ENCODE measurements at regions not wholly inside any gene's neighbourhood (a gene's known extent, or its start where the extent isn't known, plus 50 kb on each side); places are given as distances from the start of the nearest gene placed in this dataset.

- no peak overlapping the region for H3K4me2 ChIP-seq (replicated peaks; ENCODE audit: low read depth, low read length, poor library complexity, severe bottlenecking)
- peaks cover 2 to 6% (median 4%) of the 10 kb centered on the region in 3 donors for H3K9me3 ChIP-seq (ENCODE audit: control extremely low read depth in 1 of 3, control insufficient read depth in 2 of 3, insufficient read depth in 1 of 3, low read length in 2 of 3)
- Mint-ChIP-seq H3K27me3 (no peaks in the 10 kb centered on the region), H3K4me1 (no peaks in the 10 kb centered on the region), H3K4me3 (no peak overlapping the region), H3K27ac (no peak overlapping the region), H3K9me3 (ENCODE audit: insufficient read depth) (peaks cover 5% of the 10 kb centered on the region)
- no peak overlapping the region for H3K4me3 ChIP-seq (ENCODE audit: control extremely low read depth in 1 of 5, extremely low read depth in 1 of 5, insufficient read depth in 1 of 5, low read depth in 2 of 5, low read length in 4 of 5)
- no peak for ATAC-seq (ENCODE audit: low read depth)
- intact Hi-C loops (cut with micrococcal nuclease): no loop called here
- TF ChIP-seq EZH2 (IDR thresholded peaks at IDR 0.05; ENCODE audit: borderline replicate concordance, insufficient read depth, low read depth, low read length, poor library complexity, severe bottlenecking): no peak
- TF ChIP-seq, protein P1, sequence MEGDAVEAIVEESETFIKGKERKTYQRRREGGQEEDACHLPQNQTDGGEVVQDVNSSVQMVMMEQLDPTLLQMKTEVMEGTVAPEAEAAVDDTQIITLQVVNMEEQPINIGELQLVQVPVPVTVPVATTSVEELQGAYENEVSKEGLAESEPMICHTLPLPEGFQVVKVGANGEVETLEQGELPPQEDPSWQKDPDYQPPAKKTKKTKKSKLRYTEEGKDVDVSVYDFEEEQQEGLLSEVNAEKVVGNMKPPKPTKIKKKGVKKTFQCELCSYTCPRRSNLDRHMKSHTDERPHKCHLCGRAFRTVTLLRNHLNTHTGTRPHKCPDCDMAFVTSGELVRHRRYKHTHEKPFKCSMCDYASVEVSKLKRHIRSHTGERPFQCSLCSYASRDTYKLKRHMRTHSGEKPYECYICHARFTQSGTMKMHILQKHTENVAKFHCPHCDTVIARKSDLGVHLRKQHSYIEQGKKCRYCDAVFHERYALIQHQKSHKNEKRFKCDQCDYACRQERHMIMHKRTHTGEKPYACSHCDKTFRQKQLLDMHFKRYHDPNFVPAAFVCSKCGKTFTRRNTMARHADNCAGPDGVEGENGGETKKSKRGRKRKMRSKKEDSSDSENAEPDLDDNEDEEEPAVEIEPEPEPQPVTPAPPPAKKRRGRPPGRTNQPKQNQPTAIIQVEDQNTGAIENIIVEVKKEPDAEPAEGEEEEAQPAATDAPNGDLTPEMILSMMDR (IDR thresholded peaks at IDR 0.05): no peak
- no peak overlapping the region for H3K27ac ChIP-seq (ENCODE audit: low read length in 2 of 2)
- POLR2A ChIA-PET: no interaction called here
- H3K36me3 ChIP-seq (replicated peaks in 1 of 2; ENCODE audit: control extremely low read depth in 1 of 2, control insufficient read depth in 1 of 2, extremely low read depth in 1 of 2, insufficient read depth in 2 of 2, low read length in 1 of 2): no peaks in the 10 kb centered on the region
- CTCF ChIA-PET: no interaction called here
- H4K20me1 ChIP-seq (ENCODE audit: control insufficient read depth, insufficient read depth, low read length, poor library complexity, severe bottlenecking): no peaks in the 10 kb centered on the region
- H2AFZ ChIP-seq (ENCODE audit: insufficient read depth, low read depth, low read length, poor library complexity, severe bottlenecking): no peak overlapping the region
- no peaks in the 10 kb centered on the region for H3K79me2 ChIP-seq (ENCODE audit: control insufficient read depth, insufficient read depth, low read length)
- H3K27me3 ChIP-seq (replicated peaks in 1 of 4; ENCODE audit: control extremely low read depth in 1 of 4, control insufficient read depth in 3 of 4, insufficient read depth in 4 of 4, low read length in 3 of 4): no peaks in the 10 kb centered on the region
- DNase-seq: no peak
- H3K4me1 ChIP-seq (ENCODE audit: control insufficient read depth in 2 of 2, insufficient read depth in 2 of 2, low read length in 2 of 2): no peaks in the 10 kb centered on the region
- 46% methylated on average over 1 of the region's 9 CpGs for WGBS (ENCODE audit: insufficient coverage)
- H3K9ac ChIP-seq (ENCODE audit: low read length): no peak overlapping the region
Measured at GRCh38 chr3:166759736-166760513, 620.2 kb downstream of the ZBBX start.

- no peak overlapping the region for H3K4me3 Mint-ChIP-seq
- CTCF ChIA-PET: no interaction called here
- DNase-seq: no peak
Measured at GRCh38 chr3:166752214-166752613, 627.9 kb downstream of the ZBBX start.

More at GRCh38 chr3:166752214-166752613, 627.9 kb downstream of the ZBBX start:
- no peak overlapping the region for H3K27ac ChIP-seq (ENCODE audit: low read length in 2 of 2)
- H3K79me2 ChIP-seq (ENCODE audit: control insufficient read depth, insufficient read depth, low read length): no peaks in the 10 kb centered on the region
- H3K4me1 ChIP-seq (ENCODE audit: control insufficient read depth in 2 of 2, insufficient read depth in 2 of 2, low read length in 2 of 2): no peaks in the 10 kb centered on the region
- no peak overlapping the region for H2AFZ ChIP-seq (ENCODE audit: insufficient read depth, low read depth, low read length, poor library complexity, severe bottlenecking)
- Mint-ChIP-seq H3K9me3 (ENCODE audit: insufficient read depth) (peaks cover 6% of the 10 kb centered on the region), H3K27ac (no peak overlapping the region), H3K4me1 (no peaks in the 10 kb centered on the region), H3K27me3 (no peaks in the 10 kb centered on the region)
- peaks cover 0 to 5% (median 0%) of the 10 kb centered on the region in 3 donors for H3K9me3 ChIP-seq (ENCODE audit: control extremely low read depth in 1 of 3, control insufficient read depth in 2 of 3, insufficient read depth in 1 of 3, low read length in 2 of 3)
- no peak overlapping the region for H3K4me3 ChIP-seq (ENCODE audit: control extremely low read depth in 1 of 5, extremely low read depth in 1 of 5, insufficient read depth in 1 of 5, low read depth in 2 of 5, low read length in 4 of 5)
- intact Hi-C loops (cut with micrococcal nuclease): no loop called here
- 100% methylated on average over 1 of the region's 2 CpGs for WGBS (ENCODE audit: insufficient coverage)
- no peak overlapping the region for H3K9ac ChIP-seq (ENCODE audit: low read length)
- no peaks in the 10 kb centered on the region for H3K27me3 ChIP-seq (replicated peaks in 1 of 4; ENCODE audit: control extremely low read depth in 1 of 4, control insufficient read depth in 3 of 4, insufficient read depth in 4 of 4, low read length in 3 of 4)
- TF ChIP-seq EZH2 (IDR thresholded peaks at IDR 0.05; ENCODE audit: borderline replicate concordance, insufficient read depth, low read depth, low read length, poor library complexity, severe bottlenecking): no peak
- TF ChIP-seq, protein P1 (IDR thresholded peaks at IDR 0.05): no peak
- POLR2A ChIA-PET: no interaction called here
- ATAC-seq (ENCODE audit: low read depth): no peak
- no peaks in the 10 kb centered on the region for H3K36me3 ChIP-seq (replicated peaks in 1 of 2; ENCODE audit: control extremely low read depth in 1 of 2, control insufficient read depth in 1 of 2, extremely low read depth in 1 of 2, insufficient read depth in 2 of 2, low read length in 1 of 2)
- no peaks in the 10 kb centered on the region for H4K20me1 ChIP-seq (ENCODE audit: control insufficient read depth, insufficient read depth, low read length, poor library complexity, severe bottlenecking)
- no peak overlapping the region for H3K4me2 ChIP-seq (replicated peaks; ENCODE audit: low read depth, low read length, poor library complexity, severe bottlenecking)
